Immature natural killer cell (primary cell): ENCODE measurements at regions not wholly inside any gene's neighbourhood (a gene's known extent, or its start where the extent isn't known, plus 50 kb on each side); places are given as distances from the start of the nearest gene placed in this dataset.
"Not testable (repeated sequence)": the region's sequence is repeated elsewhere in the genome, so short reads cannot be mapped to it uniquely, and the experiment has no call there.

Experiments used
- DNase-seq, 3 donors: peaks; one replicate each; pipeline ENCODE4 v3.0.0; 2022; ENCODE audit warnings: mixed read lengths in 1 of 3
- H3K27ac Mint-ChIP-seq, 6 donors: one replicate each; pipeline ENCODE4 v1.8.0; 2020; ENCODE audit warnings: mixed read lengths in 6 of 6, mild to moderate bottlenecking in 5 of 6, inconsistent platforms in 4 of 6, moderate library complexity in 3 of 6
- H3K27me3 Mint-ChIP-seq, 3 donors: one replicate each; pipeline ENCODE4 v1.8.0; 2020 to 2021; ENCODE audit warnings: low read depth in 3 of 3, mild to moderate bottlenecking in 3 of 3, mixed read lengths in 3 of 3, moderate library complexity in 3 of 3, inconsistent platforms in 1 of 3
- H3K36me3 Mint-ChIP-seq, 3 donors: one replicate each; pipeline ENCODE4 v1.8.0; 2020; ENCODE audit warnings: mixed read lengths in 3 of 3, inconsistent platforms in 2 of 3, mild to moderate bottlenecking in 2 of 3
- H3K4me1 Mint-ChIP-seq, 2 donors: one replicate each; pipeline ENCODE4 v1.8.0; 2020; ENCODE audit warnings: inconsistent platforms in 2 of 2, mild to moderate bottlenecking in 2 of 2, mixed read lengths in 2 of 2, moderate library complexity in 1 of 2
- H3K4me3 Mint-ChIP-seq, 5 donors: one replicate each; pipeline ENCODE4 v1.8.0; 2020; ENCODE audit warnings: mild to moderate bottlenecking in 5 of 5, mixed read lengths in 5 of 5, inconsistent platforms in 3 of 5, moderate library complexity in 3 of 5
- H3K9me3 Mint-ChIP-seq, 6 donors: one replicate each; pipeline ENCODE4 v1.8.0; 2020; ENCODE audit warnings: mild to moderate bottlenecking in 6 of 6, mixed read lengths in 6 of 6, inconsistent platforms in 4 of 6, moderate library complexity in 3 of 6

DNA sequence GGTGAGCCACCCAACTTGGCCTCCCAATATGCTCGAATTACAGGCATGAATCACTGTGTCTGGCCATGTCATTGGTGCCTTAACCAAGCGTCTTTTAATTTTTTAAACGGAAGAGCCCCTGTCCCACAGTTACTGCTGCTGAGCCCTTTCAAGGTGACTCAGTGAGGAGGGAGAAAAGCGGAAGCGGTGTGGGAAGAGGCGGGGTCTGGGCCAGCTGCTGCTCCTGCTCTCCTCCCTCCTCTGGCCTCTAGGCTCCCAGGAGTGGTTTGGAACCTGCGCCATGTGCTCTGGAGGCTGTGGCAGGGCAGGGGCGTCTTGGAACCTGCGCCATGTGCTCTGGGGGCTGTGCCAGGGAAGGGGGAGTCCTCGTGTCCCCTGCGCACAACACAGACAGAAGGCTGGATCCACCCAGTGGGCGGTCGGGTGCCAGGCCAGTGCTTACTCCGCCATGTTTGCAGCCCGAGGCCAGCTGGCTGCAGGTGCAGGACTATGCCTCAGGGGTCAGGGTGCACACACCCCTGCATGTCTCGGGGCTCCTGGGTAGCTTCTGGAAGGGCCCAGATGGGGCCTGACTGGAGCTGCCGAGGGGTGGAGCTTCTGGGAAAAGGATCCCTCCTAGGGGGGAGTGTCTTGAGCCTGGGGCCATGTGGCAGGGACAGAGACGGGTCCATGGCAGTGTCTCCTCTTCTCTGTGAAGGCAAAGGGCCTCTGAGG, 171.8 kb downstream of the ADRA2C start:
- peaks cover 3 to 10% (median 7%) of the 10 kb centered on the region in 3 donors for H3K27me3 Mint-ChIP-seq
- not testable (repeated sequence) for DNase-seq, H3K27ac Mint-ChIP-seq, H3K4me3 Mint-ChIP-seq, H3K9me3 Mint-ChIP-seq, H3K4me1 Mint-ChIP-seq, H3K36me3 Mint-ChIP-seq

DNA sequence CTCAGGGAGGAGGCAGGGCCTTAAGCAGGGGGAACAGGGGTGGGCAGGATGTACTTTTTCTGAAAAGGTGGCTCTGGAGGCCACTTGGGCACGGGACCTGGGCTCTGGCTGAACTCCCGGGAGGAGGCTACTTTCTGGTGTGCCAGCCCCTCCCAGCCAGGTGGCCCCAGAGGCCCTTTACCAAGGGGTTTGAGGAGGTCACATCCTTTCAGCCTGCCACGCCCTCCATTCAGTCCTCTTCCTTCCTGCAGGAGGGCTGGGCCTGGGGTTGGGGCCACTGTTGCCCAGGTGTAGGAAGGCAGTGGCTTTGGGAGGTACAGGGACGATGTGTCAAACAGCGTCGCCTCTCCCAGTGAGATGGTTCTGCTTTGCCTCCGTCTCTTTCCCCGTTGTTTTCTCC, 172.5 kb downstream of the ADRA2C start:
- not testable (repeated sequence) for DNase-seq, H3K9me3 Mint-ChIP-seq, H3K4me3 Mint-ChIP-seq, H3K27ac Mint-ChIP-seq, H3K36me3 Mint-ChIP-seq, H3K4me1 Mint-ChIP-seq
- H3K27me3 Mint-ChIP-seq = peaks cover 3 to 10% (median 9%) of the 10 kb centered on the region in 3 donors

DNA sequence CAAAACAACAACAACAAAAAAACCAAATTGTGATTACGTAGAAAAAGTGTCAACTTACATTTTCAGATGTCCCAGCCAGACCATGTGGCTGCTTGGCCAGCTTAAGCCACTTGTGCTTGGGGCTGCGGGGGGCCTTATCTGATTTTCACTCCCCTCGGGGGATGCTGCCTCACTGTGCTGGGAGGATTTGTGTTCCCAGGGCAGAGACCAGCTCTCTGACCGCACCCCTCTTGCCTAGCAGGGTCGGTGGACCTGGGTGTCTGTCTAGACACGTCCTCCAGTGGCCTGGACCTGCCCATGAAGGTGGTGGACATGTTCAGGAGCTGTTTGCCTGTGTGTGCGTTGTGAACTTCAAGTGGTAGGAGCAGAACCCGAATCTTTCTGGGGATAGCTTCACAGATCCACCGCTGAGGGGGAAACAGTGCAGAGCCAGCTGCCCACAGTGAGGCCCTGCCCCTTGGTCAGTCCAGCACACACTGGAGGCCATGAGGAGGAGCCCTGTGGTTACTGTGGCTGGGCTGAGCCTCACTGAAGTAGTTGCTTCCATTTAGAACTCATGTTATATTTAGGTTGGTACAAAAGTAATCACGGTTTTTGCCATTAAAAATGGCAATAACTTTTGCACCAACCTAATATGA, 173.9 kb downstream of the ADRA2C start:
- H3K4me3 Mint-ChIP-seq, H3K4me1 Mint-ChIP-seq: not testable (repeated sequence)
- peak overlapping the region in 1 of 6 donors; percentile 67 for H3K27ac Mint-ChIP-seq

DNA sequence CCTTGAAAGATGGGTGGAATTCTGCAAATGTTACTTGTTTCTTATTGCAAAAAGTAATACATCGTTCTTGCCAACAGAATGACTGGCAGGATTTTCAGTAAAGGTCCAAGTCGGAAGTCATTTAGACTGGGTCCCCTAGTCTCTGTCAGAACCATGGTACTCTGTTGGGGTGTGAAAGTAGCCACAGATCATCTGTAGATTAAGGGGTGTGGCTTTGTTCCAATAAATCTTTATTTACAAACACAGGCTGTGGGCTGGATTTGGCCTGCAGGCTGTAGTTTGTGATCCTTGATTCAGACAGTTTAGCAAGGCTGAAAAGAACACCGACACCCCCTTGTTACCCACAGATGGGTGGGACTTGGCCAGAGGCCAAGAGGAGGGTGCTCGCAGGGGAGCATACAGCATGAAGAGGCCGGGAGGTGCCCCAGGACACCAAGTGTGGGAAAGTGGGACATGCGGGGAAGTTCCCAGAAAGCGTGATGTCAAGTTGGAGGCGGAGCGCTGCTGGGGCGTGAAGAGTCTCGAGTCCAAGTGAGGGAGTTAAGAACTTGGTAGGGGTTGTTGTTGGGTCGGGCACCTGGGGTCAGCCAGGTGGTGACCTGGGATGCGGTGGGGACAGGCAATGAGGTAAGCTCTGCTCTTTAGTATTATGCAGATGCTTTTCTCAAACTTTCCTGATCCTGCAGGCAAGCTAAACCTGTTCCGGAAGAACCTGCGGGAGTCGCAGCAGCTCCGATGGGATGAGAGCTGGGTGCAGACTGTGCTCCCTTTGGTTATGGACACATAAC, 175.7 kb downstream of the ADRA2C start:
- not testable (repeated sequence) for H3K36me3 Mint-ChIP-seq, H3K9me3 Mint-ChIP-seq, H3K4me3 Mint-ChIP-seq, H3K4me1 Mint-ChIP-seq, H3K27ac Mint-ChIP-seq
- peaks cover 3 to 10% (median 9%) of the 10 kb centered on the region in 3 donors for H3K27me3 Mint-ChIP-seq
- DNase-seq = peak in 1 of 3 donors; percentile 5

More for the DNA sequence above, 173.9 kb downstream of the ADRA2C start:
- not testable (repeated sequence) for H3K9me3 Mint-ChIP-seq, H3K36me3 Mint-ChIP-seq, DNase-seq
- H3K27me3 Mint-ChIP-seq = peaks cover 3 to 10% (median 9%) of the 10 kb centered on the region in 3 donors

DNA sequence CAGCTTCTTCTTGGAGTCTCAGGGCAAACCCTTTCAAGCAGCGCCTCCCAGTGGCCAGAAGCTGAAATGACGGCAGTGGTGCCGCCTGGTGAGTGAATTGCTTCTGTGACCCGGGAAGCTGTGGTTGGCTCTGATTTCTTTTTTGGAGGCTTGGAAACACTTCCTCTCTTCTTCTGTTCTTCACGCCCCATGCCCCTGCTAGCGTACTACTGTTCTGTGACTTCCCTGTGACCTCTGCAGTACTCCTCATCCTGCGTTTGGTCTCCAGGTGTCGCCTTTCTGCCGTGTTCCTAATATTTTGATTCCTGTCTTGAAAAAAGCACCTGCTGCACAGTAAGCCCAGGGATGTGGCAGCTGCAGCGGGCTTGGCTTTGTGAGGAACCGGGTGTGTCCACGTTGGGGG, 176.4 kb downstream of the ADRA2C start:
- H3K27ac Mint-ChIP-seq, H3K4me1 Mint-ChIP-seq, H3K36me3 Mint-ChIP-seq, H3K4me3 Mint-ChIP-seq, H3K9me3 Mint-ChIP-seq: not testable (repeated sequence)
- peaks cover 3 to 10% (median 9%) of the 10 kb centered on the region in 3 donors for H3K27me3 Mint-ChIP-seq
- DNase-seq = peak; percentile 34 to 56 (median 40)

DNA sequence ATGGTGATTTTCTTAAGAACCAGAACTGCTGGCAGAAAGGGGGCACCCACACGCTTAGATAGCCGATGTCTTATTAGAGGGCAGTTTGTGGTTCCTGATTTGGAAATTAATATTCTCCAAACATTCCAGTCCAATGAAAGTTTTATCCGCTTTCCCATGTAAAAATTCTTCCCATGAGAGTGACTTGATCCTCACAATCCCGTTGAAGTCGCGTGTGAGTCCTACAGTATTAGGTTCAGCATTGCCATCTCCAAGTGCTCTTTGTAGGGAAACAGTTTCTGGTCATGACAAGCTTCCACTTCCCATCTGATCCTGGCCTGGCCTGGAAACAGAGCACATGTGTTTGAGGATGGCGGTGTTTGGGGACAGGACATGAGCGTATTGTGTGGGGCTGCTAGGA, 176.9 kb downstream of the ADRA2C start:
- not testable (repeated sequence) for H3K4me1 Mint-ChIP-seq, H3K27ac Mint-ChIP-seq, H3K9me3 Mint-ChIP-seq, DNase-seq, H3K4me3 Mint-ChIP-seq, H3K36me3 Mint-ChIP-seq
- H3K27me3 Mint-ChIP-seq = peaks cover 3 to 10% (median 7%) of the 10 kb centered on the region in 3 donors

DNA sequence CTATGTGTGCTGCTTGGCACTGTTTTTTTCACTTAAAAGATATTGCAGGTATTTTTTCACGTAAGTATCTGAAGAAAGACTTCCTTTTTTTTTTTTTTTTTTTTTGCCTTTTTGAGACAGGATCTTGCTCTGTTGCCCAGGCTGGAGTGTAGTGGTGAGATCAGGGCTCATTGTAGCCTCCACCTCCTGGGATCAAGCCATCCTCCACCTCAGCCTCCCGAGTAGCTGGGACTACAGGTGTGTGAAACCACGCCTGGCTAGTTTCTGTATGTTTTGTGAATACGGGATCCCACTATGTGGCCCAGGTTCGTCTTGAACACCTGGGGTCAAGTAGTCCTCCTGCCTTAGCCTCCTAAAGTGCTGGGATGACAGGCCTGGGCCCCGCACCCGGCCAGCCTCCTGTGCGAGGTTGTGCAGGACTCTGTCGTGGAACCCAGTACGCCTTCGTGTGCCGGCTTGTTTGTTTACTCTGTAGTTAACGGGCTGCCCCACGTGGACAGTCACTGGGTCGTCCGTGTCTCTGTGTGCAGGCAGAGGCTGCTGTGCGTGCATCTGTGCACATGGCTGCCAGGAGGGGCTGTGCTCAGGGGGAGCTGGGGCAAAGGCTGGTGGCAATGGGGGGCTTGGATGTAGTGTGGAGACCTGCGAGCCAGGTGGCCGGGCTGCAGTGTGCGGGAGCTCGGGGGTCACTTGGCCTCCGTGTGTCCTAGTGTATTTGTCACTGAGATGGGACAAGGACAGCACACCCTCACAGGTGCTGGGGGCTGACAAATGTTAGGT, 179.5 kb downstream of the ADRA2C start:
- no peaks in the 10 kb centered on the region for H3K9me3 Mint-ChIP-seq
- H3K27me3 Mint-ChIP-seq = peaks cover 0 to 10% (median 7%) of the 10 kb centered on the region in 3 donors
- no peak for DNase-seq

DNA sequence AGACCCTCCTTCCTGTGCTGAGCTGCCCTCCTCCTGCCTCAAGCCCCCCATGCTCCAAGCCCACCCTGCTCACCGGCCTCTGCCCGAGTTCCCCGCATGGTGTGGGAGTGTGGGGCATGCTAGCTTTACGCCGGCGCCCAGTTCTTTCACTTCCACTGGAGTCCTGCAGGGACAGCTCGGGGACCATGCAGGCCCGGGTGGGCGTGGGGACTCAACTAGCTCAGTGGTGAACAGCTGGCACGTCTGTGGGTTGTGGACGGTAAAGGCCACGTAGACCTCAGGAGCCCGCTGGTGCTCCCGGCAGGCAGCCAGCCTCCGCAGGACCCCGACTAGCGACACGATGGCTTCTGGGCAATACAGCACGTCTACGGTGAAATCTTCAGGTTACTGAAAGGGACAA, 180.4 kb downstream of the ADRA2C start:
- peaks cover 0 to 10% (median 7%) of the 10 kb centered on the region in 3 donors for H3K27me3 Mint-ChIP-seq

More for the DNA sequence above, 179.5 kb downstream of the ADRA2C start:
- no peak overlapping the region for H3K4me3 Mint-ChIP-seq
- peaks cover 0 to 1% of the 10 kb centered on the region in 2 donors for H3K4me1 Mint-ChIP-seq
- H3K27ac Mint-ChIP-seq = no peak overlapping the region
- H3K36me3 Mint-ChIP-seq = no peaks in the 10 kb centered on the region

DNA sequence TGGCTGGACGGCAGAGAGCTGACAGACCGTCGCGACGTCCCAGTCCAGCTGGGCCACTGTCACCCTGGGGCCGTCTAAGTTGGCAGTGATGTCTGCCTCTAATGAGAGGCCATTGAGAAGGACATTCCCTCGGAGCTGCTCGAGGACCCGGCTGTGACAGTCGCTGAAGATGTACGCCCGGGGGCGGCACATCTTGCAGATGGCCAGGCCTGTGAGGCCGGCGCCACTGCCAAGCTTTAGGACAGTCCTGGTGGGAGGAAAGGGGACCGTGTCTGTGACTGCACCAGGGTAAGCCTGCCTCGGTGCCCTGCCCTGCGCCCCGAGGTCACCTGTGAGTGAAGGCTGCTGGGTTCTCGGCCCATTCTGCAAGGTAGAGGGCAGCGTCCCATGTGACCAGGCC, 181.6 kb downstream of the ADRA2C start:
- not testable (repeated sequence) for H3K9me3 Mint-ChIP-seq, H3K36me3 Mint-ChIP-seq, H3K4me3 Mint-ChIP-seq, H3K27me3 Mint-ChIP-seq, DNase-seq, H3K27ac Mint-ChIP-seq, H3K4me1 Mint-ChIP-seq

More for the DNA sequence above, 180.4 kb downstream of the ADRA2C start:
- H3K4me3 Mint-ChIP-seq, H3K27ac Mint-ChIP-seq, DNase-seq, H3K36me3 Mint-ChIP-seq, H3K4me1 Mint-ChIP-seq, H3K9me3 Mint-ChIP-seq: not testable (repeated sequence)

DNA sequence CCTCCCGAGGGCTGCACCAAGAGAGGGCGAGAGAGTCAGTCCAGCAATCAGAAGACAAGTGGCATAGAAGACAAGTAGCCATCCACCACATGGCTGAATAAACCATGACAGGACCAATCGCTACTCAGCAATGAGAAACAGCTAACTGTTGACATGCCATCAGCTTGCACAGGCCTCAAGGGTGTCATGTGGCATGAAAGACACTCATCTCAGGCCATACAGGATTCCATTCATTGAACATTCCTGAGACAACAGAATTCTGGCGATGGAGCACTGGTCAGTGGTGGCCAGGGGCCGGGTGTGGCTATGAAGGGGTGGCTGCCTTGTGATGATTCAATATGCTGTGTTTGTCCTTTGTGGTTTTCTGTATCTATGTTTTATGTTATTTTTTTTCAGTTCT, 182.0 kb downstream of the ADRA2C start:
- not testable (repeated sequence) for DNase-seq, H3K36me3 Mint-ChIP-seq, H3K27me3 Mint-ChIP-seq, H3K4me3 Mint-ChIP-seq, H3K9me3 Mint-ChIP-seq, H3K27ac Mint-ChIP-seq, H3K4me1 Mint-ChIP-seq

DNA sequence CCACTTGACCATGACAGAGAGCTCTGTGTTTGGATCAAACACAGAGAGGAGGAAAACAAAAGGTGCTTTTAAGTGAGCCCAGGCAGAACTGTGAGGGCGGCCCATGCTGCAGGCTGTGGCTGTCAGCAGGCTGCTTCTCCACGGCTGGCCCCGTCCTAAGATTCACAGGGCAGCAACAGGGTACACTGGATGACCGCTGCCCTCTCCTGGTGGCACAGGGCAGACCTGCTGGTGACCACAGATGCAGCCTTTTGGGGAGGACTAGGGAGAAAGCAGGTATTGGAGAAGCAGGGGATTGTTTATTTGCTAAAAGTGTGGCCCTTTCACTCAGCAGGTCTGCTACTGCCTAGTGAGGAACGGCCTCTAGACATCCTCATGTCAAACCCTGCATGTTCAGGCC, 183.7 kb downstream of the ADRA2C start:
- DNase-seq = peak in 1 of 3 donors; percentile 14
- not testable (repeated sequence) for H3K4me1 Mint-ChIP-seq, H3K36me3 Mint-ChIP-seq, H3K9me3 Mint-ChIP-seq, H3K4me3 Mint-ChIP-seq, H3K27me3 Mint-ChIP-seq, H3K27ac Mint-ChIP-seq

DNA sequence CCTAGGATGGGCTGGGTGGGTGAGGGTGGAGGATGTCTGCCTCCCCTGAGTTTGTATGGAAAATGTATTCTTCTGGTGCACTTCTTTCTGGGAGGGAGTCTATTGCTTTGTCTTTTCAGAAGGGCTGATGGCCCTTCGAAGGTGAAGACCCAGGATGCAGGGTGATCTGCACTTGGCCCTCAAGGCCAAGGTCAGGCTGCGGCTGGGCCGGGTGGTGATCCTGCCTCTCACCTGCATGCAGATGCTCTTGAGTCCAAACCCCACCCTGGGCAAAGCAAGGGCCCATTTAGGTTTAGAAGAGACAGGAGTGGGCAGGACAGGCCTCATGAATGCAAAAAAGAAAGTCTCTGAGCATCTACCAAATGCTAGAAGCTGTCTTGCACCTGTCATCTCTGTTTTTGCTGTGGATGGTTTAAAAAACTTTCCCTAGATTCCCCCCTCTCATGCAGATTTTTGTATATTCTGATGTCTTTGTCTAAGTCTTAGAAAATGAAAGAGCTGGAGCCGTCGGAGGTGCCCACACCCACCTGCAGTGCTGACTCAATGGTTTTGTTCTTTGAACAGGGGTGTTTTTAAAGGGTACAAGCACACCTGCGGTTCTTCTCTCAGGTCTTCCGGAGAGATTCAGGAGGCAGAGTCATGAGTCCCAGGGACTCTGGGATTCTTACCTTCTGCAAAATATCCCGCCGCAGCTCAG, 186.4 kb downstream of the ADRA2C start:
- H3K27me3 Mint-ChIP-seq, H3K4me1 Mint-ChIP-seq, H3K36me3 Mint-ChIP-seq, H3K4me3 Mint-ChIP-seq, DNase-seq, H3K9me3 Mint-ChIP-seq: not testable (repeated sequence)
- peak overlapping the region in 1 of 6 donors; percentile 50 for H3K27ac Mint-ChIP-seq

DNA sequence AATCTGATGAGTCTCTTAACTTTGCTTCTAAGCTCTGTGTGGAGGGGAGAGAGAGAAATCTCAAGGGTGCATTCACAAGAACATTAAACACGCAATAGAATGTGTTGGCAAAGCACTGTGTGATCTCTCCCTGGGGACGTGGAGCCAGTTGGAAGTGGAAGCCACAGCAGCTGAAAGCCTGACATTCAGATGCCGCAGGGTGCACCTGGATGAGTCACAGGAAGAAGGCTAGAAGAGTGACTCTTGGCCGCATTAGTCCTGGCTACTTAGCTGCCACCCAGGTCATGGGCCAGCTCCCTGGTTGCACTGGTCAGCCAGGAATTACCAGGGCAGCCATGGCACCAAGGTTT, 186.9 kb downstream of the ADRA2C start:
- not testable (repeated sequence) for DNase-seq, H3K27me3 Mint-ChIP-seq, H3K27ac Mint-ChIP-seq, H3K9me3 Mint-ChIP-seq, H3K4me1 Mint-ChIP-seq, H3K4me3 Mint-ChIP-seq, H3K36me3 Mint-ChIP-seq
